ENCODE measurements at regions not wholly inside any gene's neighbourhood (a gene's known extent, or its start where the extent isn't known, plus 50 kb on each side); places are given as distances from the start of the nearest gene placed in this dataset.
"Not testable (repeated sequence)": the region's sequence is repeated elsewhere in the genome, so short reads cannot be mapped to it uniquely, and the experiment has no call there.

- Mint-ChIP-seq H3K27me3 (ENCODE audit: low read depth, poor library complexity) (peaks cover 14% of the 10 kb centered on the region), H3K4me1 (no peaks in the 10 kb centered on the region), H3K36me3 (ENCODE audit: low read depth) (no peaks in the 10 kb centered on the region), H3K4me3 (no peak overlapping the region), H3K27ac (no peak overlapping the region), H3K9me3 (peaks cover 12% of the 10 kb centered on the region)
- DNase-seq: no peak
- TF ChIP-seq, protein P1, sequence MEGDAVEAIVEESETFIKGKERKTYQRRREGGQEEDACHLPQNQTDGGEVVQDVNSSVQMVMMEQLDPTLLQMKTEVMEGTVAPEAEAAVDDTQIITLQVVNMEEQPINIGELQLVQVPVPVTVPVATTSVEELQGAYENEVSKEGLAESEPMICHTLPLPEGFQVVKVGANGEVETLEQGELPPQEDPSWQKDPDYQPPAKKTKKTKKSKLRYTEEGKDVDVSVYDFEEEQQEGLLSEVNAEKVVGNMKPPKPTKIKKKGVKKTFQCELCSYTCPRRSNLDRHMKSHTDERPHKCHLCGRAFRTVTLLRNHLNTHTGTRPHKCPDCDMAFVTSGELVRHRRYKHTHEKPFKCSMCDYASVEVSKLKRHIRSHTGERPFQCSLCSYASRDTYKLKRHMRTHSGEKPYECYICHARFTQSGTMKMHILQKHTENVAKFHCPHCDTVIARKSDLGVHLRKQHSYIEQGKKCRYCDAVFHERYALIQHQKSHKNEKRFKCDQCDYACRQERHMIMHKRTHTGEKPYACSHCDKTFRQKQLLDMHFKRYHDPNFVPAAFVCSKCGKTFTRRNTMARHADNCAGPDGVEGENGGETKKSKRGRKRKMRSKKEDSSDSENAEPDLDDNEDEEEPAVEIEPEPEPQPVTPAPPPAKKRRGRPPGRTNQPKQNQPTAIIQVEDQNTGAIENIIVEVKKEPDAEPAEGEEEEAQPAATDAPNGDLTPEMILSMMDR (IDR thresholded peaks at IDR 0.05): no peak
These were observed 263.2 kb upstream of the MGMT start for GRCh38 chr10:129203819-129204218.

GRCh38 chr10:129207297-129207696 is 259.7 kb upstream of the MGMT start:
- no peak for DNase-seq
- peaks cover 18% of the 10 kb centered on the region for H3K27me3 Mint-ChIP-seq (ENCODE audit: low read depth, poor library complexity)
- no peak overlapping the region for H3K27ac Mint-ChIP-seq
- TF ChIP-seq, protein P1 (IDR thresholded peaks at IDR 0.05): no peak
- H3K4me1 Mint-ChIP-seq: no peaks in the 10 kb centered on the region
- H3K9me3 Mint-ChIP-seq: peaks cover 7% of the 10 kb centered on the region
- no peak overlapping the region for H3K4me3 Mint-ChIP-seq
- no peaks in the 10 kb centered on the region for H3K36me3 Mint-ChIP-seq (ENCODE audit: low read depth)

- Mint-ChIP-seq H3K27ac (no peak overlapping the region), H3K36me3 (ENCODE audit: low read depth) (no peaks in the 10 kb centered on the region), H3K4me1 (no peaks in the 10 kb centered on the region), H3K9me3 (peaks cover 4% of the 10 kb centered on the region), H3K4me3 (no peak overlapping the region), H3K27me3 (ENCODE audit: low read depth, poor library complexity) (peaks cover 12% of the 10 kb centered on the region)
- TF ChIP-seq, protein P1 (IDR thresholded peaks at IDR 0.05): no peak
- DNase-seq: no peak
These were observed 256.2 kb upstream of the MGMT start for GRCh38 chr10:129210876-129211275.

GRCh38 chr10:129213256-129213655 is 253.8 kb upstream of the MGMT start:
- peaks cover 15% of the 10 kb centered on the region for H3K27me3 Mint-ChIP-seq (ENCODE audit: low read depth, poor library complexity)
- no peak for DNase-seq
- H3K4me3 Mint-ChIP-seq: no peak overlapping the region
- H3K27ac Mint-ChIP-seq: no peak overlapping the region
- no peaks in the 10 kb centered on the region for H3K4me1 Mint-ChIP-seq
- H3K9me3 Mint-ChIP-seq: peaks cover 4% of the 10 kb centered on the region
- H3K36me3 Mint-ChIP-seq (ENCODE audit: low read depth): no peaks in the 10 kb centered on the region
- TF ChIP-seq, protein P1 (IDR thresholded peaks at IDR 0.05): no peak

DNA sequence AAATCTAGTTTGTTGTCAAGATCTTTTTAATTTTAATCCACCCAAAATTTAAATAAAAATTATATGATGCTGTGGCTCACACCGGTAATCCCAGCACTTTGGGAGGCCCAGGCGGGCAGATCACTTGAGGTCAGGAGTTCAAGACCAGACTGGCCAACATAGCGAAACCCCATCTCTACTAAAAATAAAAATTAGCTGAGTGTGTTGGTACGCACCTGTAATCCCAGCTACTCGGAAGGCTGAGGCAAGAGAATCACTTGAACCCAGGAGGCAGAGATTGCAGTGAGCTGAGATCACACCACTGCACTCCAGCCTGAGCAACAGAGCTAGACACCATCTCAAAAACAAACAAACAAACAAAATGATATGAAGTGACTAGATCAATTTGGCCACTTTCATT is 253.0 kb upstream of the MGMT start:
- H3K27me3 Mint-ChIP-seq (ENCODE audit: low read depth, poor library complexity): peaks cover 15% of the 10 kb centered on the region
- H3K27ac Mint-ChIP-seq, H3K4me1 Mint-ChIP-seq: not testable (repeated sequence)

GRCh38 chr10:129219364-129219763 is 247.7 kb upstream of the MGMT start:
- no peak for DNase-seq
- Mint-ChIP-seq H3K36me3 (ENCODE audit: low read depth) (no peaks in the 10 kb centered on the region), H3K27me3 (ENCODE audit: low read depth, poor library complexity) (peaks cover 6% of the 10 kb centered on the region), H3K27ac (no peak overlapping the region), H3K9me3 (peaks cover 4% of the 10 kb centered on the region), H3K4me3 (no peak overlapping the region), H3K4me1 (peaks cover 6% of the 10 kb centered on the region)
- TF ChIP-seq, protein P1 (IDR thresholded peaks at IDR 0.05): no peak

More for the DNA sequence above, 253.0 kb upstream of the MGMT start:
- DNase-seq; H3K9me3 Mint-ChIP-seq; H3K4me3 Mint-ChIP-seq; H3K36me3 Mint-ChIP-seq (ENCODE audit: low read depth): not testable (repeated sequence)
